Naive B cell (primary cell): ENCODE measurements at regions not wholly inside any gene's neighbourhood (a gene's known extent, or its start where the extent isn't known, plus 50 kb on each side); places are given as distances from the start of the nearest gene placed in this dataset.
"Not testable (repeated sequence)": the region's sequence is repeated elsewhere in the genome, so short reads cannot be mapped to it uniquely, and the experiment has no call there.

ENCODE experiments used
- ATAC-seq, 2 donors: fragments of 150-1000 bp; cut with Tn5 transposase; 2 replicates each; pipeline ENCODE4 v1.10.0; 2021; ENCODE audit warnings: low read depth in 2 of 2, mild to moderate bottlenecking in 2 of 2, moderate library complexity in 2 of 2
- DNase-seq: peaks from one replicate; pipeline ENCODE4 v3.0.0; 2022
- H3K27ac Mint-ChIP-seq, 6 donors: one replicate each; pipeline ENCODE4 v1.8.0; 2020 to 2022; ENCODE audit warnings: mild to moderate bottlenecking in 6 of 6, mixed read lengths in 6 of 6, moderate library complexity in 5 of 6, inconsistent platforms in 2 of 6
- H3K27me3 Mint-ChIP-seq, 3 donors: one replicate each; pipeline ENCODE4 v1.8.0; 2021 to 2022; ENCODE audit warnings: mixed read lengths in 3 of 3, mild to moderate bottlenecking in 1 of 3
- H3K36me3 Mint-ChIP-seq, 2 donors: one replicate each; pipeline ENCODE4 v1.8.0; 2020 to 2022; ENCODE audit warnings: mixed read lengths in 2 of 2, inconsistent platforms in 1 of 2, mild to moderate bottlenecking in 1 of 2
- H3K4me1 Mint-ChIP-seq, 3 donors: one replicate each; pipeline ENCODE4 v1.8.0; 2020 to 2022; ENCODE audit warnings: mixed read lengths in 3 of 3, inconsistent platforms in 1 of 3, mild to moderate bottlenecking in 1 of 3, moderate library complexity in 1 of 3
- H3K4me3 Mint-ChIP-seq, 8 donors: one replicate each; pipeline ENCODE4 v1.8.0; 2020 to 2022; ENCODE audit warnings: mild to moderate bottlenecking in 8 of 8, mixed read lengths in 8 of 8, moderate library complexity in 8 of 8, inconsistent platforms in 2 of 8
- H3K9me3 Mint-ChIP-seq, 7 donors: one replicate each; pipeline ENCODE4 v1.8.0; 2020 to 2022; ENCODE audit warnings: mixed read lengths in 7 of 7, mild to moderate bottlenecking in 5 of 7, inconsistent platforms in 2 of 7, moderate library complexity in 1 of 7

DNA sequence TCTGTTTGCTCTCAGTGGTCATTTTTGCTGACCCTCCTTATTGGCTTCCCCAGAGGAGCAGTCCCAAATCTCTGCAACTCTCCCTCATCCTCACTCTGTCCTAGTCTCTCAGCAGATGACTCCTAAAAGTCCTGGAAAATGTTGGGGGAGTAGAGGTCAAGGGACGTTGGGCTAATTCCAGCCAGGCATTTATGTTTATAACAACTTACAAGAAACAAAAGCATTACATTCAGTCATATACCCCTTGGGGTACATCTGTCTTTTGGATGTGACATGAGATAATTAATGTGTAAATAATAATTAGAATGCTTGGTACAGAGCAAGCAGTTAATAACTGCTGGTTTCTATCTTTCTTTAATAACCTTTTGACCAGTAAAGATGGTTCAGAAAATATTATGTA is 176.2 kb downstream of the YTHDC2 start:
- Mint-ChIP-seq H3K4me1 (no peaks in the 10 kb centered on the region), H3K9me3 (peaks cover 0 to under 1% (median 0%) of the 10 kb centered on the region in 7 donors), H3K27ac (no peak overlapping the region), H3K36me3 (no peaks in the 10 kb centered on the region), H3K4me3 (no peak overlapping the region), H3K27me3 (peaks cover 23 to 48% (median 31%) of the 10 kb centered on the region in 3 donors)
- ATAC-seq = no peak
- DNase-seq = no peak

DNA sequence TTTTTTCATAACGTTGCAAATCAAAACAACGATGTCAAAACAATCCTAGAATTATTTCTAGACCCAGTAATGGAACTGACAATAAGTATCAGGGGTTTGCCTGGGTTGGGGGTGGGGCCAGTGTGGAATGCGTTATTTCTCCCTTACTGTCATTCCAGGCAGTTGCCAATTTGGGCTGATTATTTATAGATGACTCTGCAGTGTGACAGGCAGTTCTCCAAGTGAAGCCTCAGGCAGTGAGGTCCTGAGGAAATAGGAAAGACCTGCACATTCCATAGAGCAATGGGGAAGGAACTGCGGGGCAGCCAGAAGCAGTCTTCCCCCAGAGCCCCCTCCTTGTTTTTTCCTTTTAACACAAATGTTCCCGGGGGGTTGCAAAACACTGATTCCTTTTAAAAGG is 179.0 kb downstream of the YTHDC2 start:
- ATAC-seq (no peak), DNase-seq (no peak)
- peaks cover 0 to 4% (median 0%) of the 10 kb centered on the region in 7 donors for H3K9me3 Mint-ChIP-seq
- no peak overlapping the region for H3K4me3 Mint-ChIP-seq
- no peaks in the 10 kb centered on the region for H3K4me1 Mint-ChIP-seq
- no peaks in the 10 kb centered on the region for H3K36me3 Mint-ChIP-seq
- H3K27me3 Mint-ChIP-seq = peaks cover 37 to 46% (median 38%) of the 10 kb centered on the region in 3 donors
- no peak overlapping the region for H3K27ac Mint-ChIP-seq

DNA sequence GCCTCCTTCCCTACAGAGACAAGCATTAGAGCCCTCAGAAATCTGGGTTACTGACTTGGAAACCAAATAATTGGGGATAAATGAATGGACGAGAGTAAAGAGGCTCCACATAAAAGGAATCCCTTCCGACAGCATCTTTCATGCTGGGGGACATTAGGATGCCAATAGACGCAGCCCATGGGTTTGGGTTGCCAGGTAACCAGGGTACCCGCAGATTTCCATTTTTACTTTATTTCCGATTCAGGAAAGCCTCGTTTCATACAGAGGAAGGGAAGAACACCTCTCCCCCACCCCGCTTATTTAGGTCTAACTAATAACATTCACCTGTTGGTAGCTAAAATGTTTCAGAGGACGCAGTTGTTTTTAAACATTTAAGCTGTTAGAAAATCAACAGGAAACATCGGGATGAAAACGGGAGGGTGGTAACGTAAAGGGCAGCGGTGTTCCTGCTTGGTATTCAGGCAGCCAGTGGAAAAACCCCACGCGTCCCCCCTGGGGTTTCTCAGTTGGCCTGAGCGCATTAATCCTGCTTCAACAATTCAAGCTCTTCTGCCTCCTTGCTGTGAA is 179.5 kb downstream of the YTHDC2 start:
- DNase-seq = no peak
- ATAC-seq = no peak
- no peak overlapping the region for H3K27ac Mint-ChIP-seq
- peaks cover 38 to 46% (median 42%) of the 10 kb centered on the region in 3 donors for H3K27me3 Mint-ChIP-seq
- no peaks in the 10 kb centered on the region for H3K36me3 Mint-ChIP-seq
- no peaks in the 10 kb centered on the region for H3K4me1 Mint-ChIP-seq
- peaks cover 0 to 4% (median 0%) of the 10 kb centered on the region in 7 donors for H3K9me3 Mint-ChIP-seq
- no peak overlapping the region for H3K4me3 Mint-ChIP-seq

GRCh38 chr5:113693701-113694100 is 180.2 kb downstream of the YTHDC2 start:
- no peak overlapping the region for H3K4me3 Mint-ChIP-seq
- DNase-seq (no peak), ATAC-seq (no peak)
- H3K27ac Mint-ChIP-seq = no peak overlapping the region
- H3K27me3 Mint-ChIP-seq = peaks cover 38 to 45% (median 43%) of the 10 kb centered on the region in 3 donors
- H3K9me3 Mint-ChIP-seq = peaks cover 0 to 4% (median 0%) of the 10 kb centered on the region in 7 donors
- no peaks in the 10 kb centered on the region for H3K4me1 Mint-ChIP-seq
- no peaks in the 10 kb centered on the region for H3K36me3 Mint-ChIP-seq

DNA sequence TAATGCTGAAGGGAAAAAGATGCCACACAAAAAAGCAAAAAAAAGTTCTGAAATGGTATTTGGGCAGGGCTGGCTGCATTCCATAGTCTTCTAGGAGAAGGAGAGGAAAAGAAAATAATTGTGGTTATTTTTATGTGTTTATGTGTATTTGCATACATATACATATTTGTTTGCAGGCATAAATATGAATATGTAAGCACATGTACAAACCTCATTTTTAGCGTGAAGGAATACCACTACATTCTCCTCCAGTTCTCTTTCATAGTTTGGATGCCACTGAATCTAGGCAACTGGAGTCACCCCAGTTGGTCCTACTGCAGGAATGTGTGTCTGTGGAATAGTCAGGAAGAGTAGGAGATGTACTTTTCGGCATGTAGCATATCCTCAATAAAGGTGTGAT is 181.1 kb downstream of the YTHDC2 start:
- Mint-ChIP-seq H3K27me3 (peaks cover 33 to 43% (median 38%) of the 10 kb centered on the region in 3 donors), H3K9me3 (peaks cover 0 to 4% (median 0%) of the 10 kb centered on the region in 7 donors), H3K36me3 (no peaks in the 10 kb centered on the region), H3K4me3 (no peak overlapping the region), H3K27ac (no peak overlapping the region), H3K4me1 (no peaks in the 10 kb centered on the region)
- DNase-seq = no peak
- no peak for ATAC-seq

- peaks cover 11 to 31% (median 20%) of the 10 kb centered on the region in 7 donors for H3K9me3 Mint-ChIP-seq
- H3K27ac Mint-ChIP-seq = no peak overlapping the region
- no peaks in the 10 kb centered on the region for H3K4me1 Mint-ChIP-seq
- no peaks in the 10 kb centered on the region for H3K27me3 Mint-ChIP-seq
- no peak overlapping the region for H3K4me3 Mint-ChIP-seq
- ATAC-seq (no peak), DNase-seq (no peak)
- H3K36me3 Mint-ChIP-seq = peaks cover 0 to 8% of the 10 kb centered on the region in 2 donors
Measured at GRCh38 chr5:113703266-113703665, 189.8 kb downstream of the YTHDC2 start.

- Mint-ChIP-seq H3K9me3 (peaks cover 11 to 31% (median 23%) of the 10 kb centered on the region in 7 donors), H3K36me3 (peaks cover 0 to 8% of the 10 kb centered on the region in 2 donors), H3K27ac (no peak overlapping the region), H3K4me1 (no peaks in the 10 kb centered on the region), H3K4me3 (no peak overlapping the region), H3K27me3 (no peaks in the 10 kb centered on the region)
- ATAC-seq (no peak), DNase-seq (no peak)
Measured at GRCh38 chr5:113705657-113706056, 192.2 kb downstream of the YTHDC2 start.

- no peaks in the 10 kb centered on the region for H3K27me3 Mint-ChIP-seq
- H3K36me3 Mint-ChIP-seq = peaks cover 0 to 7% of the 10 kb centered on the region in 2 donors
- H3K9me3 Mint-ChIP-seq = peaks cover 11 to 60% (median 40%) of the 10 kb centered on the region in 7 donors
- peaks cover 0 to 3% (median 0%) of the 10 kb centered on the region in 3 donors for H3K4me1 Mint-ChIP-seq
- H3K27ac Mint-ChIP-seq = no peak overlapping the region
- no peak overlapping the region for H3K4me3 Mint-ChIP-seq
- ATAC-seq (no peak), DNase-seq (no peak)
Measured at GRCh38 chr5:113713051-113713450, 199.6 kb downstream of the YTHDC2 start.

GRCh38 chr5:113715921-113716320 is 202.4 kb downstream of the YTHDC2 start:
- peaks cover 14 to 84% (median 43%) of the 10 kb centered on the region in 7 donors for H3K9me3 Mint-ChIP-seq
- ATAC-seq, H3K27me3 Mint-ChIP-seq, H3K4me1 Mint-ChIP-seq, H3K36me3 Mint-ChIP-seq, H3K27ac Mint-ChIP-seq, H3K4me3 Mint-ChIP-seq, DNase-seq: not testable (repeated sequence)

DNA sequence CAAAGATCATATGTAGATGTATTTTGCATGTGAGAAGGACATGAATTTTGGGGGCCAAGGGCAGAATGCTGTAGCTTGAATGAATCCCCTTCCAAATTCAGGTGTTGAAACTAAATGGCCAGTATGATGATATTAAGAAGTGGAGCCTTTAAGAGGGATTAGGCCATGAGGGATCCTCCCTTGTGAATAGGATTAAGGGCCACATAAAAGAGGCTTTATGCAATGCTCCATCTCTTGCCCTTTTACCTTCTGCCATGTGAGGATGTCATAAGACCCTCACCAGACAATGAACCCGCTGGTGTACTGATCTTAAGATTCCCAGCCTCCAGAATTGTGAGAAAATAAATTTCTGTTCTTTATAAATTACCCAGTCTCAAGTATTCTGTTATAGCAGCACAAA is 206.1 kb downstream of the YTHDC2 start:
- no peaks in the 10 kb centered on the region for H3K4me1 Mint-ChIP-seq
- peaks cover 12 to 58% (median 31%) of the 10 kb centered on the region in 7 donors for H3K9me3 Mint-ChIP-seq
- H3K27ac Mint-ChIP-seq = no peak overlapping the region
- DNase-seq (no peak), ATAC-seq (no peak)
- H3K4me3 Mint-ChIP-seq = no peak overlapping the region
- no peaks in the 10 kb centered on the region for H3K27me3 Mint-ChIP-seq
- peaks cover 0 to 4% of the 10 kb centered on the region in 2 donors for H3K36me3 Mint-ChIP-seq

GRCh38 chr5:113721171-113721570 is 207.7 kb downstream of the YTHDC2 start:
- no peaks in the 10 kb centered on the region for H3K27me3 Mint-ChIP-seq
- DNase-seq = no peak
- no peak for ATAC-seq
- H3K9me3 Mint-ChIP-seq = peaks cover 9 to 42% (median 18%) of the 10 kb centered on the region in 7 donors
- H3K27ac Mint-ChIP-seq = no peak overlapping the region
- no peaks in the 10 kb centered on the region for H3K36me3 Mint-ChIP-seq
- H3K4me3 Mint-ChIP-seq = no peak overlapping the region
- H3K4me1 Mint-ChIP-seq = no peaks in the 10 kb centered on the region

- H3K4me3 Mint-ChIP-seq = no peak overlapping the region
- peaks cover 3 to 31% (median 12%) of the 10 kb centered on the region in 7 donors for H3K9me3 Mint-ChIP-seq
- no peaks in the 10 kb centered on the region for H3K36me3 Mint-ChIP-seq
- no peaks in the 10 kb centered on the region for H3K27me3 Mint-ChIP-seq
- no peak overlapping the region for H3K27ac Mint-ChIP-seq
- no peaks in the 10 kb centered on the region for H3K4me1 Mint-ChIP-seq
- no peak for DNase-seq
- no peak for ATAC-seq
Measured at GRCh38 chr5:113723021-113723420, 209.5 kb downstream of the YTHDC2 start.

- Mint-ChIP-seq H3K27me3 (no peaks in the 10 kb centered on the region), H3K4me3 (no peak overlapping the region)
Measured at GRCh38 chr5:113735751-113736150, 222.3 kb downstream of the YTHDC2 start.

DNA sequence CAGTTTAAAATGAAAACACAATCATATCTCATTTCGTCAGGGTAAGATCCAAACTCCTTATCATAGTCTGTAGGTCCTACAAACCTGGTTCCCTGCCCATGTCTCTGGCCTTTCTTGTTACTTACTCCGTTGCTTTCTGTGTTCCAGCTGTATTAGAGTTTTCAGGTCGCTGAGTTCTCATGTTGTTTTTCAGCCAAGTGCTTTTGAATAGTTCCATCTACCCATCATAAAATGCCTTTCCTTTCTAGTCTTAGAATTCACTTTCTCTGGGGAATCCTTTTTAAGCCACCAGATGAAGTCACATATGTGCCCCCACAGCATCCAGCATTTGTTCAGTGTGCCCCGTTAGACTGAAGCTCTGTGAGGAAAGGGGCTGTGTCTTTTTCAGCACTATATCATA is 228.7 kb downstream of the YTHDC2 start:
- peaks cover 0 to 4% (median 0%) of the 10 kb centered on the region in 7 donors for H3K9me3 Mint-ChIP-seq
- no peak overlapping the region for H3K27ac Mint-ChIP-seq
- no peaks in the 10 kb centered on the region for H3K36me3 Mint-ChIP-seq
- no peaks in the 10 kb centered on the region for H3K27me3 Mint-ChIP-seq
- ATAC-seq = no peak
- DNase-seq = no peak
- no peak overlapping the region for H3K4me3 Mint-ChIP-seq
- no peaks in the 10 kb centered on the region for H3K4me1 Mint-ChIP-seq

More at GRCh38 chr5:113735751-113736150, 222.3 kb downstream of the YTHDC2 start:
- Mint-ChIP-seq H3K27ac (no peak overlapping the region), H3K9me3 (peaks cover 0 to 3% (median 0%) of the 10 kb centered on the region in 7 donors), H3K36me3 (no peaks in the 10 kb centered on the region), H3K4me1 (no peaks in the 10 kb centered on the region)
- no peak for ATAC-seq
- no peak for DNase-seq
